Suprapubic skin (tissue), 3 donors: ENCODE measurements at regions not wholly inside any gene's neighbourhood (a gene's known extent, or its start where the extent isn't known, plus 50 kb on each side); places are given as distances from the start of the nearest gene placed in this dataset.

Experiments
- EP300 ChIP-seq: sonication (generic); formaldehyde crosslinking; IDR thresholded peaks from one replicate; pipeline ENCODE4 v1.6.1; 2017; ENCODE audit warnings: antibody characterized with exemption
- POLR2A ChIP-seq, 2 donors: fragments of 450-650 bp; IDR thresholded peaks; one replicate each; pipeline ENCODE4 v1.6.1; 2017; ENCODE audit warnings: antibody characterized with exemption in 2 of 2, mild to moderate bottlenecking in 2 of 2, moderate library complexity in 2 of 2
- TF ChIP-seq, protein P1 (sequence below), 2 donors: fragments of 200-600 bp in 1 of 2; fragments of 450-650 bp in 1 of 2; sonication (generic) in 1 of 2; IDR thresholded peaks; one replicate each; pipeline ENCODE4 v1.5.1; 2016 to 2019; ENCODE audit warnings: antibody characterized with exemption in 2 of 2, mild to moderate bottlenecking in 1 of 2, moderate library complexity in 1 of 2

- TF ChIP-seq, protein P1, sequence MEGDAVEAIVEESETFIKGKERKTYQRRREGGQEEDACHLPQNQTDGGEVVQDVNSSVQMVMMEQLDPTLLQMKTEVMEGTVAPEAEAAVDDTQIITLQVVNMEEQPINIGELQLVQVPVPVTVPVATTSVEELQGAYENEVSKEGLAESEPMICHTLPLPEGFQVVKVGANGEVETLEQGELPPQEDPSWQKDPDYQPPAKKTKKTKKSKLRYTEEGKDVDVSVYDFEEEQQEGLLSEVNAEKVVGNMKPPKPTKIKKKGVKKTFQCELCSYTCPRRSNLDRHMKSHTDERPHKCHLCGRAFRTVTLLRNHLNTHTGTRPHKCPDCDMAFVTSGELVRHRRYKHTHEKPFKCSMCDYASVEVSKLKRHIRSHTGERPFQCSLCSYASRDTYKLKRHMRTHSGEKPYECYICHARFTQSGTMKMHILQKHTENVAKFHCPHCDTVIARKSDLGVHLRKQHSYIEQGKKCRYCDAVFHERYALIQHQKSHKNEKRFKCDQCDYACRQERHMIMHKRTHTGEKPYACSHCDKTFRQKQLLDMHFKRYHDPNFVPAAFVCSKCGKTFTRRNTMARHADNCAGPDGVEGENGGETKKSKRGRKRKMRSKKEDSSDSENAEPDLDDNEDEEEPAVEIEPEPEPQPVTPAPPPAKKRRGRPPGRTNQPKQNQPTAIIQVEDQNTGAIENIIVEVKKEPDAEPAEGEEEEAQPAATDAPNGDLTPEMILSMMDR (IDR thresholded peaks at IDR 0.05), result no peak
- TF ChIP-seq EP300 (no peak), POLR2A (IDR thresholded peaks at IDR 0.05) (no peak)
Measured at GRCh38 chr1:59043796-59044195, 253.1 kb upstream of the FGGY start.
